NCI-H524 (cell line): ENCODE measurements at regions not wholly inside any gene's neighbourhood (a gene's known extent, or its start where the extent isn't known, plus 50 kb on each side); places are given as distances from the start of the nearest gene placed in this dataset.
"Not testable (repeated sequence)": the region's sequence is repeated elsewhere in the genome, so short reads cannot be mapped to it uniquely, and the experiment has no call there.

Experiments
- DNase-seq, 2 experiments: peaks; one replicate each; lab custom pipeline; 2025; lab: John Stamatoyannopoulos, UW

DNA sequence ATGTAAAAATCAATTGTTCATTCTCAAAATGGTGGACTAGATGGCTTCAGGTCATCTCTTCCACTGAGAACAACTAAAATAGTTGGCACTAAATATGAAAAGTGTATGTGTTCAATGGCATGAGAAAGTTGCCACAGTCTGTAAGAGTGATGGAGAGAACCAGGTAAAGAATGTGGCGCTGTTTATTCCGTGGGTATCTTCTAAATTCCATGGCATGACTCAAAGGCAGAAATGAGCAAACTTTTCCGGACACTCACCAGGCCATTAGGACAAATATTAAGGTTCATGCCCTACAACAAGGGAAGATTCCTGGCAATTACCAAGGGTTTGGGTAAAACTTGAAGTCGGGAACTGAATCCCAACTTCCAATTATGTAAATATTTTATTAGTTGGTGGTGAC lies 825.4 kb upstream of the CDH6 start:
- DNase-seq, result no peak

DNA sequence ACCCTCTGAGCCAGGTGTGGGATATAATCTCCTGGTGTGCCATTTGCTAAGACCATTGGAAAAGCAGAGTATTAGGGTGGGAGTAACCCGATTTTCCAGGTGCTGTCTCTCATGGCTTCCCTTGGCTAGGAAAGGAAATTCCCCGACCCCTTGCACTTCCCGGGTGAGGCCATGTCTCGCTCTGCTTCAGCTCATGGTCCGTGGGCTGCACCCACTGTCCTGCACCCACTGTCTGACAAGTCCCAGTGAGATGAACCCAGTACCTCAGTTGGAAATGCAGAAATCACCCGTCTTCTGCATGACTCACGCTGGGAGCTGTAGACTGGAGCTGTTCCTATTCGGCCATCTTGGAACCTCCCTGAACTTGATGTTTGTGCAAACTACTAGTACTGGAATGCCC lies 828.5 kb upstream of the CDH6 start:
- not testable (repeated sequence) for DNase-seq

DNA sequence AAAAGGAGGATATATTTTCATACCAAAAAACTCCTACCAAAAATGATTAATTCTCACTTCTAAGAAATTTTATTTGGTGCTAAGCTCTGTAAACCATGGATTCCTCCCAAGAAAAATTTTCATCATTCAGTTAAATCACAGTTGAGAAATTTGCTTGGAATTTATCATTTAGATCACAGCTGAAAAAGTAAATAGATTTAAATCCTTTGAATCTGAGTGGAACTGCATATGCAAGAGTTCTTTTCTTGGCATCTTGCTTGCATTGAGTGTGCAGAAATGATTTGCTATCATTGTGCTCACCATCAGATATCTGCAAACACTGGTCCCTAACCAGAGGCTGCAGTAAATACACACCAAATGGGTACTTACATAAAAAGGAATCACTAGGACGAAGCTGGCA lies 836.1 kb upstream of the CDH6 start:
- DNase-seq, result no peak

GRCh38 chr5:30355675-30356074 lies 837.8 kb upstream of the CDH6 start:
- no peak for DNase-seq

DNA sequence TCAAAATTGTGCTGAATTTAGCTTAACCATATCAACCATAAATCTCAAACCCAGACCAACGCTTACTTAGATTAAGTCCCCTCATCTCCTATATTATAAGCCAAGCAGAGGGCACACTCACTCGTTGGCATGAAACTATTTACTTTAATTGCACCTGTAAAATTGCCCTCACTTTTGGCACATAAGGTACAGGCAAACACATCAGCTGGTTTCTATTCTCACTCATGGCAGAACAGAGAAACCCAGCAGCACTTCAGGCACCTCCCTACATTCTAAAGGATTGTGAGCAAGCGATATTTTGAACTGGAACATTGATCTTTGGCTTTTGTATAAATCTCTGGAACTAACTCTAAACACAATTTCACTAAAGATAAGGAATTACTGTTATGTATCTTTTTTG lies 845.6 kb upstream of the CDH6 start:
- no peak for DNase-seq

DNA sequence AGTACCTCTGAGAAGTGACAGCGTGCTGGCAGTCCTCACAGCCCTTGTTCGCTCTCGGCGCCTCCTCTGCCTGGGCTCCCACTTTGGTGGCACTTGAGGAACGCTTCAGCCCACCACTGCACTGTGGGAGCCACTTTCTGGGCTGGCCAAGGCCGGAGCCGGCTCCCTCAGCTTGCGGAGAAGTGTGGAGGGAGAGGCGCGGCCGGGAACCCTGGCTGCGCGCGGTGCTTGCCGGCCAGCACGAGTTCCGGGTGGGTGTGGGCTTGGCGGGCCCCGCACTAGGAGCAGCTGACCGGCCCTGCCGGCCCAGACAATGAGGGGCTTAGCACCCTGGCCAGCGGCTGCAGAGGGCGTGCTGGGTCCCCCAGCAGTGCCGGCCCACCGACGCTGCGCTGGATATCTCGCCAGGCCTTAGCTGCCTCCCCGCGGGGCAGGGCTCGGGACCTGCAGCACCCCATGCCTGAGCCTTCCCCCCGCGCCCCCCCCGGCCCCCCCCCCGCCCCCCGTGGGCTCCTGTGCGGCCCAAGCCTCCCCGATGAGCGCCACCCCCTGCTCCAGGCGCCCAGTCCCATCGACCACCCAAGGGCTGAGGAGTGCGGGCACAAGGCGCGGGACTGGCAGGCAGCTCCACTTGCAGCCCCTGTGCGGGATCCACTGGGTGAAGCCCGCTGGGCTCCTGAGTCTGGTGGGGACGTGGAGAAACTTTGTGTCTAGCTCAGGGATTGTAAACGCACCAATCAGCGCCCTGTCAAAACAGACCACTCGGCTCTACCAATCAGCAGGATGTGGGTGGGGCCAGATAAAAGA lies 847.7 kb upstream of the CDH6 start:
- not testable (repeated sequence) for DNase-seq

- no peak for DNase-seq
Measured at GRCh38 chr5:30343707-30344106, 849.8 kb upstream of the CDH6 start.

DNA sequence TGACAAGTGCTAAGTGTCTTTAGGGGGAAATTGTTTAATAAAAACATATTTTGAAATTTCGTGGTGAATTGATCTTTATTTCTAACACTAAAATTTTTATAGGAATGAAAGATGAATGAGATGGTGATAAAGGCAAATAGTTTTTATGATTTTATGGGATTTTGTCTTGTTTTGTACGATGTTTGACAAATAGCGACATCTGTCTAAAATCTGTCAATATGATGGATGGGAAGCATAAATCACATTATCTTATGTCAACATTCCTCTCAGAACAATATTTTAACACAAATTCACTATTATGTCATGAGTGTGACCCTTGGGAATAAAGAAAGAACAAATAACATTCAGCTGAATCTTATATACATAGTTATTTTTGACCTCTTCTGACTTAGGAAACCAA lies 852.0 kb upstream of the CDH6 start:
- DNase-seq, result no peak

DNA sequence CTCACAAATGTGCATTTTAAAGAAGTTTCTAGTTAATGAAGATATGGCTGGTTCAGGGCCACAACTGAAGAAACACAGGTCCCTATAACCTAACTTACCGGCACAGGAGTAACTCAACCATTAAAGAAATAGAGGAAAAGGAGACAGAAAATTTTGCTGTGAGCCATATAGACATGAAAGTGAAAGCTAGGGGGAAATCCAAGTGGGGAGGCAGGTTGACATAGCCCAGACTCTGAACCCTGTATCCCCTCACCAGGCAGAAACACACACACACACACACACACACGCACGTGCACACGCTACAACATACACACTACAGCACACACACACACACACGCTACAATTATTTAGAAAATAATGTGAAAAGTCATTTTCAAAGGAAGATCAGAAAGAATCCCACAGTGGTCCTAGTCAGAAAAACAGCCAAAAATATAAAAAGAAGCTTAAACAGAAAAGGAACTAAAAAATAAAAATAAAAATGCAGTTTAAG lies 856.4 kb upstream of the CDH6 start:
- no peak for DNase-seq

- DNase-seq, result no peak
Measured at GRCh38 chr5:30331534-30331933, 862.0 kb upstream of the CDH6 start.

DNA sequence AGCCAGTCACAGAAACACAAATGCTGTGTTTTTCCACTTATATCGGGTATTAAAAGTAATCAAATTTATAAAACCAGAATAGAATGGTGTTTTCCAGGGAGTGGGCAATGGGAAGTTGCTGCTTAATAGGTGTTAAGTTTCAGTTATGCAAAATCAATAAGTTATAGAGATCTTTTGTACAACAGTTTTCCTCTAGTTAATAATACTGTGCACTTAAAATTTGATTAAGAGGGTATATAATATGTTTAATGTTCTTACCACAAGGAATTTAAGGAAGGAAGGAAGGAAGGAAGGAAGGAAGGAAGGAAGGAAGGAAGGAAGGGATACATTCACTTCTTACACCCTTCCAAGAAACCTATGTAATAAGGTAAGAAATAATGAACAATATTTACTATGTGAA lies 867.7 kb upstream of the CDH6 start:
- DNase-seq, result no peak

DNA sequence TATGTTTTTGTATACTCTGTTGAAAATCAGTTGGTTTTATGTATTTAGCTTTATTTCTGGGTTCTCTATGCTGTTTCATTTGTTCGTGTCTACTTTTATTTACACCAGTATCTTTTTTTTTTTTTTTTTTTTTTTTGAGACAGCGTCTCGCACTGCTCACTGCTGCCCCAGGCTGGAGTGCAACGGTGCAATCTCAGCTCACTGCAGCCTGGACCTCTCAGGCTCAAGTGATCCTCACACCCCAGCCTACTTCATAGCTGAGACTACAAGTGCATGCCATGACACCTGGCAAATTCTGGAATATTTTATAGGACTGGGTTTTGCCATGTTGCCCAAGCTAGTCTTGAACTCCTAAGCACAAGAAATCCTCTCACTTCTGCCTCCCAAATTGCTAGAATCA lies 869.4 kb upstream of the CDH6 start:
- peak in 1 of 2 experiments; percentile 5 for DNase-seq

GRCh38 chr5:30287890-30288289 lies 905.6 kb upstream of the CDH6 start:
- no peak for DNase-seq

DNA sequence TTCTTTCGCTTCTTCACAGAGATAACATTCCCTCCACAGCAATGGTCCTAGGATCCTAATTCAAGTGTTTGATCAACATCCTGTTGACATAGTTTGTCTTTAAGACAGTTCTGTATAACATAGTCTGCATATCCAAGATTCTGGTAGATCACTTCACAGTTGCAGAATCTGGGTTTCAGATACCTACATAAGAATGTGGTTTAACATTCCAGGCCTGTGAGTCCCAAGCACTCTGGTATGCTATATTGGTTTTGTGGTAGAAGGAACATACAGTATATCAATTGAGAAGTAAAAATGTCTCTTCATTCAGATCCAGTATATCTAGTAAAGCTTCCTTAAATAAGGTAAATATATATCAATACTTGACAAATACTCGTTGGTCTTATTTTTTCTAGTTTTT lies 914.2 kb upstream of the CDH6 start:
- DNase-seq, result no peak

DNA sequence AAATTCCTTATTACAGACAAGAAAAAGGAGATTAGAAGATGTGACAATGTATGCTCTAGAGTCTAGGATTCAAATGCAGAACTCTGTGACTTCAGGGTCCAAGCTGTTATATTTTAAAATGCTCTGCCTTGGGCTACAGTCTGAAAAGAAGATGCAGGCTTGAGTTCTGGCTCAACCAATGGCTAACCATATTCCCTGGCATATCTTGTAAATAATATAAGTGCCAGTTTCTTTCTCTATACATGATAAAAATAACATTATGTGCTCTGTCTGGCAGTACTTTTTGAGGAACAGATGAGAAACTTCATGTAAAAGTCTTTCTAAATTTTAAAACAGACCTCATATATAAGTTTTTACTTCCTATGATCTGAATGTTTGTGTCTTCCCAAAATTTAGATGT lies 926.5 kb upstream of the CDH6 start:
- no peak for DNase-seq

- DNase-seq, result no peak
Measured at GRCh38 chr5:30239331-30240022, 954.0 kb upstream of the CDH6 start.

GRCh38 chr5:30237189-30237588 lies 956.3 kb upstream of the CDH6 start:
- no peak for DNase-seq

DNA sequence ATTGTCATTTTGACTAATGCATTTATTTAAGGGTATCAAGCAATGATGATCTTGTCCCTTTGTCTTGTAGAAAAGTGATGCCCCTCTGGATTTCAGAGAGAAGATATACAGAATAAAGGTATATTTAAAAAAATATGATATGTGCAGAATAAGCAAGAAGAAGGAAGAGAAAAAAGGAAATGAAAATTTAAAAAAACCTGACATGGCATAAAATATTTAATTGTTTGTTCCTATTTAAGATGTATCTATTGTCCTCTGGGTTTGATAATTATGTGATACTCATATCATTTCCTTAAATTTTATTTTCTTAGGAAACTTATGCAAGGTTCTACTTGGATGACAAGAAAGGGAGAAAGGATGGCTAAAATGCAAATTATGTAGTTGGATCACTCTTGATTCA lies 983.7 kb upstream of the CDH6 start:
- no peak for DNase-seq

DNA sequence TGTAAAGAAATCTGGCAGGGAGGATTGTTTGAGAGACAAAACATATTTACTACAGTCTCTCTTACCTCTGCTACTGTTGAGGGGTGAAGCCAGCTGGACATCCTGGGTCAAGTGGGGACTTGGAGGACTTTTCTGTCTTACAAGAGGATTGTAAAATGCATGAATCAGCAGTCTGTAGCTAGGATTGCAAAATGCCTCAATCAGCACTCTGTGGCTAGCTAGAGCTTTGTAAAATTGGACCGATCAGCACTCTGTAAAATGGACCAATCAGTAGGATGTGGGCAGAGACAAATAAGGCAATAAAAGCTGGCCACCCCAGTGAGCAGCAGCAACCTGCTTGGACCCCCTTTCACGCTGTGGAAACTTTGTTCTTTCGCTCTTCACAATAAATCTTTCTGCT lies 995.8 kb upstream of the CDH6 start:
- DNase-seq, result peak in 1 of 2 experiments; percentile 66

DNA sequence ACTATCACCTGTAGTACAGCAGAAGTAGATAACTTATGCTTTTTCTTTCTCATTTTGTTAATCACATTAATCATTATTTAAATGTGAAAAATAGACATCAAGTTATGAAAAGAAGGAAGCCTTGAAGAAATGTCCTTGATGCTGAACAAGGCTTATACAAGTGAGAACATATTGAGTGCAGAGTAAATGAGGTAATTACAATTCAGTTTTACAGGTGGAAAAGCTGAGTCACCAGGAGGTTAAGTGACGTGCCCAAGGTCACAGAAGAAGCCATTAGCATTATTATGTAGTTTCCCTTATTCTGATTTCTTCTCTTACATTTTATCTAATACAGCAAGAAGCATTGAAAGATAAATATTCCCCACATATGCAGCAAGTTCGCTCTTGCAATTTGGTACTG lies 998.5 kb upstream of the CDH6 start:
- peak in 1 of 2 experiments; percentile 29 for DNase-seq

DNA sequence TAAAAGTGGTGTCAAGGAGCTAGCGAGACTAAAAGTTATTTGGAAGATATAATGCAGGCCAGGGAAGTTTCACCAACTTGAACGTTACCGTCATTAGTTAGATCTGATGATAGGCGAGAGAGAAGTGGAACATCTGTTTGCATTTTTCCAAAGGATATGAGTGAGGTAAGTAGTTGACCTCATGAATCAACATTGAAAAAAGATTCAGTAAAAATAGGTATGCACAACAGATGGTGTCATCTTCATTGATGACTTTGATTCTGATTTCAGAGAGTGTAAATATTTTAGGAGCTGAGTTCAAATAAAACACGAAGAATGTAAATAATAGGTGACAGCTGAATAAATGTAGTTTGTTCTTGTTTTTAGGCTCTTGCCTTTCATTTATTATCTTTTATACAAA lies 998.9 kb upstream of the CDH6 start:
- peak; percentile 7 to 62 for DNase-seq

- DNase-seq, result no peak
Measured at GRCh38 chr5:30183795-30184194, 1009.7 kb upstream of the CDH6 start.

DNA sequence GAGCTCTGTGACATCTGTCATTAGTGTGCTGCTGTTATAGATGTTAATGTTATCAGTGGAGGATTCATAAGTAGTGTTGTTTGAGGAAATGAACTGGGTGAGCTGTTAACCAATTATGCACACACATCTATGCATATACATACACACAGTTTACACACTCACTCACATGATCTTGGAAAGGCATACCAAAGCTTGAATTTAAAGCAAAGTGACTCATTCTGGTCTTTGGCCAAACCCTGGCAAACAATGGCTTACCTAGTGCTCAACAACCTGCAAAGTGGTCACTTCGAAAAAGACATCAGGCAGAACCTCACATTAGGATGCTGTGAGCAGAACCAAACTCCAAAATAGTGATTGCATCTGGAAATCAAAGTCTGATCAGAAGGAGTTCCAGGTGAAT lies 1037.3 kb upstream of the CDH6 start:
- no peak for DNase-seq

DNA sequence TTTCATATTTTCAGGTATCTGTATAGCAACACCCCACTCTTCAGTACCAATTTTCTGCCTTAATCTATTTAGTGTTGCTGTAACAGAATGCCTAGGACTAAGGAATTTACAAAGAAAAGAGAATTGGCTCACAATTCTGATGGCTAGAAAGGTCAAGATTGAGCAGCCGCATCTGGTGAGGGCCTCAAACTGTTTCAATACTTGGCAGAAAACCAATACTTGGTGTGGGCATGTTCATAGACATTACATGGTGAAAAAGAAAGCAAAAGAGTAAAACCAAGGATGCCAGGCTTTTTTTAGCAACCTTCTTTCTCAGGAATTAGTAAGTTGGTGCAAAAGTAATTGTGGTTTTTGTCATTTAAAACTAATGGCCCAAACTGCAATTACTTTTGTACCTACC lies 1041.1 kb upstream of the CDH6 start:
- no peak for DNase-seq
